WERI-Rb-1 (cell line): ENCODE measurements at regions not wholly inside any gene's neighbourhood (a gene's known extent, or its start where the extent isn't known, plus 50 kb on each side); places are given as distances from the start of the nearest gene placed in this dataset.

Experiments used
- DNase-seq: peaks from one replicate; pipeline ENCODE4 v3.0.0-alpha.2; 2020
- H3K27ac ChIP-seq: fragments of 250-450 bp; sonication (Bioruptor Pico); 2 replicates; pipeline ENCODE4 v1.5.1; 2020; ENCODE audit warnings: mild to moderate bottlenecking, moderate library complexity
- H3K27me3 ChIP-seq: fragments of 250-450 bp; sonication (Bioruptor Pico); 2 replicates; pipeline ENCODE4 v1.5.1; 2021; ENCODE audit warnings: mild to moderate bottlenecking, low read depth, moderate library complexity; ENCODE audit not compliant: insufficient read depth, severe bottlenecking
- H3K36me3 ChIP-seq: fragments of 250-450 bp; sonication (Bioruptor Pico); 2 replicates; pipeline ENCODE4 v1.5.1; 2020; ENCODE audit warnings: mild to moderate bottlenecking, moderate library complexity
- H3K4me3 ChIP-seq: 2 replicates; pipeline ENCODE4 v1.5.1; 2011; ENCODE audit warnings: low read depth, mild to moderate bottlenecking, control low read depth, low read length
- H3K9me3 ChIP-seq: fragments of 250-450 bp; sonication (Bioruptor Pico); 2 replicates; pipeline ENCODE4 v1.5.1; 2021; ENCODE audit warnings: mild to moderate bottlenecking, moderate library complexity; ENCODE audit not compliant: severe bottlenecking
- CTCF ChIP-seq: IDR thresholded peaks from 2 replicates; pipeline ENCODE4 v1.5.1; 2011; ENCODE audit warnings: low read depth, mild to moderate bottlenecking, control low read depth, inconsistent platforms, low read length

DNA sequence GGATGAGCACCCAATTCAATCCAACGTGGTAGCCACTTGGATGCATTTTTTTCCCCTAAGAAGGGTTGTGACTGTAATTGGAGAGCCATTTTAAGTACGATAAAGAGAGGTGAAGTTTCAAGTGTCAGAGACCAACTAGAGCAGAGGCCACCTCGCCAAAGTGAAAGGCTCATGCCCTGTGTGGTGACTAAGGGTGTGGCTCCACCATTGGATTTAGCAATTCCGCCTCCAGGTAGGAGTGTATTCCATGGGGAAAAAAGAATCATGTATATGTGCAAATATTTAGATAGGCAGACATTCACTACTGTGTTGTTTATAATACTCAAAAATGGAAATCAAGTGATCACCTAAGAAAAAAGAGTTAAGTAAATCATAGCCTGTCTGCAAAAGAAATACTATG is 53.1 kb upstream of the S1PR3 start:
- H3K4me3 ChIP-seq, result no peak overlapping the region
- TF ChIP-seq CTCF, result no peak
- DNase-seq, result no peak

More for the DNA sequence above, 53.1 kb upstream of the S1PR3 start:
- H3K36me3 ChIP-seq, result no peaks in the 10 kb centered on the region
- H3K27ac ChIP-seq, result no peak overlapping the region
- H3K9me3 ChIP-seq, result no peaks in the 10 kb centered on the region
- H3K27me3 ChIP-seq, result no peaks in the 10 kb centered on the region
